ENCODE measurements at regions not wholly inside any gene's neighbourhood (a gene's known extent, or its start where the extent isn't known, plus 50 kb on each side); places are given as distances from the start of the nearest gene placed in this dataset.
"Not testable (repeated sequence)": the region's sequence is repeated elsewhere in the genome, so short reads cannot be mapped to it uniquely, and the experiment has no call there.

GRCh38 chr1:48073798-48074530 lies 76.8 kb upstream of the TRABD2B start:
- no peaks in the 10 kb centered on the region for H3K36me3 Mint-ChIP-seq (ENCODE audit: low read depth)
- H3K4me1 Mint-ChIP-seq (ENCODE audit: low read depth), result no peaks in the 10 kb centered on the region
- H3K9me3 Mint-ChIP-seq, result no peaks in the 10 kb centered on the region
- no peak overlapping the region for H3K4me3 Mint-ChIP-seq
- no peaks in the 10 kb centered on the region for H3K27me3 Mint-ChIP-seq (ENCODE audit: low read depth)
- DNase-seq (ENCODE audit: low spot score), result no peak
- H3K27ac Mint-ChIP-seq, result no peak overlapping the region

GRCh38 chr1:48071513-48071912 lies 74.3 kb upstream of the TRABD2B start:
- Mint-ChIP-seq H3K4me3 (no peak overlapping the region), H3K9me3 (no peaks in the 10 kb centered on the region), H3K27me3 (ENCODE audit: low read depth) (no peaks in the 10 kb centered on the region), H3K4me1 (ENCODE audit: low read depth) (no peaks in the 10 kb centered on the region), H3K36me3 (ENCODE audit: low read depth) (no peaks in the 10 kb centered on the region), H3K27ac (no peak overlapping the region)
- no peak for DNase-seq (ENCODE audit: low spot score)

- H3K4me3 Mint-ChIP-seq, result no peak overlapping the region
- no peaks in the 10 kb centered on the region for H3K4me1 Mint-ChIP-seq (ENCODE audit: low read depth)
Observed at GRCh38 chr1:48070396-48070750, 73.2 kb upstream of the TRABD2B start.

GRCh38 chr1:48069662-48070395 lies 72.6 kb upstream of the TRABD2B start:
- Mint-ChIP-seq H3K27ac (no peak overlapping the region), H3K9me3 (no peaks in the 10 kb centered on the region), H3K36me3 (ENCODE audit: low read depth) (no peaks in the 10 kb centered on the region), H3K4me3 (no peak overlapping the region), H3K4me1 (ENCODE audit: low read depth) (no peaks in the 10 kb centered on the region), H3K27me3 (ENCODE audit: low read depth) (no peaks in the 10 kb centered on the region)
- no peak for DNase-seq (ENCODE audit: low spot score)

More at GRCh38 chr1:48070396-48070750, 73.2 kb upstream of the TRABD2B start:
- DNase-seq (ENCODE audit: low spot score), result no peak
- no peaks in the 10 kb centered on the region for H3K36me3 Mint-ChIP-seq (ENCODE audit: low read depth)
- no peak overlapping the region for H3K27ac Mint-ChIP-seq
- no peaks in the 10 kb centered on the region for H3K9me3 Mint-ChIP-seq
- H3K27me3 Mint-ChIP-seq (ENCODE audit: low read depth), result no peaks in the 10 kb centered on the region

- H3K27me3 Mint-ChIP-seq (ENCODE audit: low read depth), result no peaks in the 10 kb centered on the region
- no peaks in the 10 kb centered on the region for H3K9me3 Mint-ChIP-seq
- DNase-seq (ENCODE audit: low spot score), result no peak
- no peaks in the 10 kb centered on the region for H3K4me1 Mint-ChIP-seq (ENCODE audit: low read depth)
- no peak overlapping the region for H3K4me3 Mint-ChIP-seq
- H3K27ac Mint-ChIP-seq, result no peak overlapping the region
- no peaks in the 10 kb centered on the region for H3K36me3 Mint-ChIP-seq (ENCODE audit: low read depth)
Observed at GRCh38 chr1:48068206-48068605, 71.0 kb upstream of the TRABD2B start.

GRCh38 chr1:48066936-48067335 lies 69.8 kb upstream of the TRABD2B start:
- Mint-ChIP-seq H3K4me1 (ENCODE audit: low read depth) (no peaks in the 10 kb centered on the region), H3K36me3 (ENCODE audit: low read depth) (no peaks in the 10 kb centered on the region), H3K4me3 (no peak overlapping the region), H3K9me3 (no peaks in the 10 kb centered on the region), H3K27ac (no peak overlapping the region), H3K27me3 (ENCODE audit: low read depth) (no peaks in the 10 kb centered on the region)
- no peak for DNase-seq (ENCODE audit: low spot score)

GRCh38 chr1:48064693-48065092 lies 67.5 kb upstream of the TRABD2B start:
- H3K27ac Mint-ChIP-seq; H3K27me3 Mint-ChIP-seq (ENCODE audit: low read depth); H3K4me3 Mint-ChIP-seq; H3K36me3 Mint-ChIP-seq (ENCODE audit: low read depth); DNase-seq (ENCODE audit: low spot score); H3K4me1 Mint-ChIP-seq (ENCODE audit: low read depth); H3K9me3 Mint-ChIP-seq: not testable (repeated sequence)

GRCh38 chr1:48062353-48062752 lies 65.2 kb upstream of the TRABD2B start:
- H3K9me3 Mint-ChIP-seq, result no peaks in the 10 kb centered on the region
- H3K27ac Mint-ChIP-seq, result no peak overlapping the region
- H3K4me1 Mint-ChIP-seq (ENCODE audit: low read depth), result no peaks in the 10 kb centered on the region
- no peaks in the 10 kb centered on the region for H3K27me3 Mint-ChIP-seq (ENCODE audit: low read depth)
- H3K36me3 Mint-ChIP-seq (ENCODE audit: low read depth), result no peaks in the 10 kb centered on the region
- no peak overlapping the region for H3K4me3 Mint-ChIP-seq
- no peak for DNase-seq (ENCODE audit: low spot score)

- no peak for DNase-seq (ENCODE audit: low spot score)
- no peak overlapping the region for H3K4me3 Mint-ChIP-seq
- no peaks in the 10 kb centered on the region for H3K36me3 Mint-ChIP-seq (ENCODE audit: low read depth)
- H3K27ac Mint-ChIP-seq, result no peak overlapping the region
- H3K27me3 Mint-ChIP-seq (ENCODE audit: low read depth), result no peaks in the 10 kb centered on the region
- H3K9me3 Mint-ChIP-seq, result no peaks in the 10 kb centered on the region
- no peaks in the 10 kb centered on the region for H3K4me1 Mint-ChIP-seq (ENCODE audit: low read depth)
Observed at GRCh38 chr1:48061162-48062136, 64.3 kb upstream of the TRABD2B start.

GRCh38 chr1:48059289-48059688 lies 62.1 kb upstream of the TRABD2B start:
- no peaks in the 10 kb centered on the region for H3K9me3 Mint-ChIP-seq
- H3K27ac Mint-ChIP-seq, result no peak overlapping the region
- H3K4me3 Mint-ChIP-seq, result no peak overlapping the region
- H3K36me3 Mint-ChIP-seq (ENCODE audit: low read depth), result no peaks in the 10 kb centered on the region
- no peak for DNase-seq (ENCODE audit: low spot score)
- no peaks in the 10 kb centered on the region for H3K4me1 Mint-ChIP-seq (ENCODE audit: low read depth)
- no peaks in the 10 kb centered on the region for H3K27me3 Mint-ChIP-seq (ENCODE audit: low read depth)

GRCh38 chr1:48058135-48059025 lies 61.2 kb upstream of the TRABD2B start:
- H3K4me3 Mint-ChIP-seq, result no peak overlapping the region

GRCh38 chr1:48057249-48057648 lies 60.1 kb upstream of the TRABD2B start:
- no peaks in the 10 kb centered on the region for H3K4me1 Mint-ChIP-seq (ENCODE audit: low read depth)
- H3K9me3 Mint-ChIP-seq, result no peaks in the 10 kb centered on the region
- no peaks in the 10 kb centered on the region for H3K36me3 Mint-ChIP-seq (ENCODE audit: low read depth)
- no peak for DNase-seq (ENCODE audit: low spot score)
- no peak overlapping the region for H3K4me3 Mint-ChIP-seq
- H3K27ac Mint-ChIP-seq, result no peak overlapping the region
- H3K27me3 Mint-ChIP-seq (ENCODE audit: low read depth), result no peaks in the 10 kb centered on the region

More at GRCh38 chr1:48058135-48059025, 61.2 kb upstream of the TRABD2B start:
- no peak for DNase-seq (ENCODE audit: low spot score)
- no peaks in the 10 kb centered on the region for H3K27me3 Mint-ChIP-seq (ENCODE audit: low read depth)
- no peaks in the 10 kb centered on the region for H3K4me1 Mint-ChIP-seq (ENCODE audit: low read depth)
- no peak overlapping the region for H3K27ac Mint-ChIP-seq
- H3K9me3 Mint-ChIP-seq, result no peaks in the 10 kb centered on the region
- H3K36me3 Mint-ChIP-seq (ENCODE audit: low read depth), result no peaks in the 10 kb centered on the region
